Upper lobe of left lung (tissue), 6 donors: ENCODE measurements at regions not wholly inside any gene's neighbourhood (a gene's known extent, or its start where the extent isn't known, plus 50 kb on each side); places are given as distances from the start of the nearest gene placed in this dataset.

Source experiments
- ATAC-seq, 2 donors: fragments of 200-7000 bp; cut with Tn5 transposase; one replicate each; pipeline ENCODE4 v1.9.1; 2022; ENCODE audit warnings: mild to moderate bottlenecking in 2 of 2, moderate library complexity in 2 of 2; ENCODE audit not compliant: low FRiP score in 2 of 2
- DNase-seq, 2 donors: peaks; one replicate each; pipeline ENCODE4 v3.0.0-alpha.2; 2019 to 2020
- H3K27ac ChIP-seq, 4 donors: fragments of 200-600 bp; sonication (generic); one replicate each; pipeline ENCODE4 v1.5.1; 2016 to 2019
- H3K27me3 ChIP-seq, 4 donors: fragments of 200-600 bp; sonication (generic); one replicate each; pipeline ENCODE4 v1.5.1; 2017 to 2019
- H3K36me3 ChIP-seq, 4 donors: fragments of 200-600 bp; sonication (generic); one replicate each; pipeline ENCODE4 v1.5.1; 2016 to 2019
- H3K4me1 ChIP-seq, 4 donors: fragments of 200-600 bp; sonication (generic); one replicate each; pipeline ENCODE4 v1.5.1; 2018 to 2019
- H3K4me3 ChIP-seq, 4 donors: fragments of 200-600 bp; sonication (generic); one replicate each; pipeline ENCODE4 v1.5.1; 2017 to 2019; ENCODE audit warnings: mild to moderate bottlenecking in 2 of 4, moderate library complexity in 1 of 4
- H3K9me3 ChIP-seq, 4 donors: fragments of 200-600 bp; sonication (generic); one replicate each; pipeline ENCODE4 v1.5.1; 2018 to 2019
- CTCF ChIP-seq, 6 experiments: fragments of 450-650 bp in 4 of 6; fragments of 200-600 bp in 2 of 6; sonication (generic) in 2 of 6; IDR thresholded peaks; one replicate each; pipeline ENCODE4 v1.5.1; 2016 to 2019; ENCODE audit warnings: antibody characterized with exemption in 6 of 6
- EP300 ChIP-seq, 4 donors: sonication (generic); formaldehyde crosslinking; IDR thresholded peaks; one replicate each; pipeline ENCODE4 v1.5.1; 2017; ENCODE audit warnings: antibody characterized with exemption in 4 of 4, control low read depth in 2 of 4
- POLR2A ChIP-seq, 4 donors: fragments of 450-650 bp; IDR thresholded peaks; one replicate each; pipeline ENCODE4 v1.5.1; 2016 to 2017; ENCODE audit warnings: antibody characterized with exemption in 4 of 4, mild to moderate bottlenecking in 2 of 4
- POLR2AphosphoS5 ChIP-seq, 2 donors: sonication (generic); formaldehyde crosslinking; IDR thresholded peaks; one replicate each; pipeline ENCODE4 v1.5.1; 2017; ENCODE audit warnings: antibody characterized with exemption in 2 of 2
- WGBS, 2 donors: methylation state at CpG; one replicate each; pipeline ENCODE4 v1.1.5; 2017 to 2018; 5-methylcytosine and 5-hydroxymethylcytosine counted together
- donor health status: DM: no; HTN: no; CAD: no; lungs with moderate emphysema.
- donor health status: DM: no; HTN: yes; CAD: no; lungs with severe emphysema.

- Histone ChIP-seq H3K4me3 (no peak overlapping the region), H3K27ac (no peak overlapping the region), H3K27me3 (no peaks in the 10 kb centered on the region), H3K36me3 (no peaks in the 10 kb centered on the region), H3K4me1 (no peaks in the 10 kb centered on the region), H3K9me3 (peaks cover 0 to 5% (median 0%) of the 10 kb centered on the region in 4 donors)
- DNase-seq, result no peak
- TF ChIP-seq POLR2A (IDR thresholded peaks at IDR 0.05), result no peak
- TF ChIP-seq POLR2AphosphoS5 (IDR thresholded peaks at IDR 0.05), result no peak
- 90 to 91% methylated on average over 4 of the region's 4 CpGs for WGBS, 2 donors
- ATAC-seq, result no peak
Observed at GRCh38 chr3:124381575-124382333, 348.5 kb upstream of the UMPS start.

GRCh38 chr3:124383051-124383450 lies 347.2 kb upstream of the UMPS start:
- 30 to 38% methylated on average over 4 of the region's 4 CpGs for WGBS, 2 donors
- TF ChIP-seq POLR2AphosphoS5 (IDR thresholded peaks at IDR 0.05) (no peak), EP300 (IDR thresholded peaks at IDR 0.05) (no peak), CTCF (IDR thresholded peaks at IDR 0.05) (no peak), POLR2A (IDR thresholded peaks at IDR 0.05) (no peak)
- Histone ChIP-seq H3K4me3 (no peak overlapping the region), H3K4me1 (no peaks in the 10 kb centered on the region), H3K27me3 (no peaks in the 10 kb centered on the region), H3K27ac (no peak overlapping the region), H3K36me3 (no peaks in the 10 kb centered on the region), H3K9me3 (no peaks in the 10 kb centered on the region)
- no peak for DNase-seq
- ATAC-seq, result no peak

- TF ChIP-seq EP300 (IDR thresholded peaks at IDR 0.05) (no peak), POLR2A (IDR thresholded peaks at IDR 0.05) (no peak), POLR2AphosphoS5 (IDR thresholded peaks at IDR 0.05) (no peak), CTCF (IDR thresholded peaks at IDR 0.05) (no peak)
- no peaks in the 10 kb centered on the region for H3K36me3 ChIP-seq
- no peak overlapping the region for H3K4me3 ChIP-seq
- H3K27me3 ChIP-seq, result no peaks in the 10 kb centered on the region
- H3K4me1 ChIP-seq, result no peaks in the 10 kb centered on the region
- DNase-seq (no peak), ATAC-seq (no peak)
- WGBS, 2 donors, result 81 to 88% methylated on average over 6 of the region's 6 CpGs
- H3K9me3 ChIP-seq, result no peaks in the 10 kb centered on the region
- H3K27ac ChIP-seq, result no peak overlapping the region
Observed at GRCh38 chr3:124383846-124384466, 346.3 kb upstream of the UMPS start.

GRCh38 chr3:124384527-124384926 lies 345.7 kb upstream of the UMPS start:
- no peak overlapping the region for H3K27ac ChIP-seq
- peak in 1 of 2 donors; percentile 75 for DNase-seq
- TF ChIP-seq CTCF (IDR thresholded peaks at IDR 0.05) (no peak), EP300 (IDR thresholded peaks at IDR 0.05) (no peak), POLR2AphosphoS5 (IDR thresholded peaks at IDR 0.05) (no peak), POLR2A (IDR thresholded peaks at IDR 0.05) (no peak)

GRCh38 chr3:124385996-124386395 lies 344.3 kb upstream of the UMPS start:
- Histone ChIP-seq H3K27me3 (no peaks in the 10 kb centered on the region), H3K36me3 (no peaks in the 10 kb centered on the region), H3K4me1 (no peaks in the 10 kb centered on the region), H3K27ac (no peak overlapping the region), H3K4me3 (no peak overlapping the region), H3K9me3 (no peaks in the 10 kb centered on the region)
- DNase-seq (no peak), ATAC-seq (no peak)
- 83 to 89% methylated on average over 2 of the region's 2 CpGs for WGBS, 2 donors
- no peak for TF ChIP-seq POLR2A (IDR thresholded peaks at IDR 0.05)
- TF ChIP-seq CTCF (IDR thresholded peaks at IDR 0.05), result no peak
- no peak for TF ChIP-seq POLR2AphosphoS5 (IDR thresholded peaks at IDR 0.05)
- TF ChIP-seq EP300 (IDR thresholded peaks at IDR 0.05), result no peak

More at GRCh38 chr3:124384527-124384926, 345.7 kb upstream of the UMPS start:
- peak in 1 of 2 donors; percentile 29 for ATAC-seq
- Histone ChIP-seq H3K27me3 (no peaks in the 10 kb centered on the region), H3K9me3 (no peaks in the 10 kb centered on the region), H3K4me1 (no peaks in the 10 kb centered on the region), H3K36me3 (no peaks in the 10 kb centered on the region), H3K4me3 (no peak overlapping the region)
- WGBS, 2 donors, result 94 to 100% methylated on average over 4 to 19 of the region's 19 CpGs
